ENCODE measurements at regions not wholly inside any gene's neighbourhood (a gene's known extent, or its start where the extent isn't known, plus 50 kb on each side); places are given as distances from the start of the nearest gene placed in this dataset.

DNA sequence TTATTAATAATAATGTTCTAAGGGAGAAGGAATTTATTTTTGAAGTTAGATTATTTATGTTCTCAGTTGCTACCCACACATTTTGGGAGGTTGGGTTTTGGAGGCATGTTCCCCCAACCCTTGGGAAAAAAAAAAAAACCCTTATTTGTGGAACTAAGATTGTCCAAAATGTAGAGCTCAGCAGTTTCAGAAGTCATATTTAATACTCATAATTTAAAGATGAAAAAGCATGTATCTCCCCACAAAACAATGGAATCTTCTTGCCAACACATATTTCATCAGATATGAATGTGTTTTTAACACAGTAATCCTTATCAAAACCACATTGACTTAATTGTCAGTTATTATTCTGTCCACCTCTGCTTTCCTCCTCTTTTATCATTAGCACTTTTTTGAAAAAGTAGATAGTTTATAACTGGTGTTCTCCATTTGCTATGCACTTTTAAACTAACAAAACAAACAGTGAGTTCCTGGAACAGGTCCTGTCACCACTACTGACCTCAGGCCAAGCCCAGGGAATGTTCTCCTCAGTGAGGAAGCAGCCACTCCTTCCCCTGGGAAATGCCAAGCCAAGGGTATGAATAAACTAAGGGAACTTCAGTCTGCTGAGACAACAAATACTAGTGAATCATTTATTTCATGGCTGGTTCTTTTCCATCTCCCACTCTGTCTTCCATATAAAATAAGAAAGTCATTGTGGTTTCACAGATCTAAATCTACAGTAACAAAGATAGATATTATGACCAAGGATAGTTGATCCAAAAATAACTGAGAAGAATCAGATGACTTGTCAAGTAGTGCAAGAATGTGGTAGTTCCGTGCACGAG lies 414.4 kb upstream of the ALCAM start:
- TF ChIP-seq, protein P1, sequence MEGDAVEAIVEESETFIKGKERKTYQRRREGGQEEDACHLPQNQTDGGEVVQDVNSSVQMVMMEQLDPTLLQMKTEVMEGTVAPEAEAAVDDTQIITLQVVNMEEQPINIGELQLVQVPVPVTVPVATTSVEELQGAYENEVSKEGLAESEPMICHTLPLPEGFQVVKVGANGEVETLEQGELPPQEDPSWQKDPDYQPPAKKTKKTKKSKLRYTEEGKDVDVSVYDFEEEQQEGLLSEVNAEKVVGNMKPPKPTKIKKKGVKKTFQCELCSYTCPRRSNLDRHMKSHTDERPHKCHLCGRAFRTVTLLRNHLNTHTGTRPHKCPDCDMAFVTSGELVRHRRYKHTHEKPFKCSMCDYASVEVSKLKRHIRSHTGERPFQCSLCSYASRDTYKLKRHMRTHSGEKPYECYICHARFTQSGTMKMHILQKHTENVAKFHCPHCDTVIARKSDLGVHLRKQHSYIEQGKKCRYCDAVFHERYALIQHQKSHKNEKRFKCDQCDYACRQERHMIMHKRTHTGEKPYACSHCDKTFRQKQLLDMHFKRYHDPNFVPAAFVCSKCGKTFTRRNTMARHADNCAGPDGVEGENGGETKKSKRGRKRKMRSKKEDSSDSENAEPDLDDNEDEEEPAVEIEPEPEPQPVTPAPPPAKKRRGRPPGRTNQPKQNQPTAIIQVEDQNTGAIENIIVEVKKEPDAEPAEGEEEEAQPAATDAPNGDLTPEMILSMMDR (IDR thresholded peaks at IDR 0.05; ENCODE audit: low read depth, low read length) = no peak
- no peak overlapping the region for H3K4me3 ChIP-seq (replicated peaks in 1 of 2; ENCODE audit: low read depth in 2 of 2, low read length in 2 of 2)
- DNase-seq (ENCODE audit: low read depth in 2 of 2) = peak; percentile 72 to 86

DNA sequence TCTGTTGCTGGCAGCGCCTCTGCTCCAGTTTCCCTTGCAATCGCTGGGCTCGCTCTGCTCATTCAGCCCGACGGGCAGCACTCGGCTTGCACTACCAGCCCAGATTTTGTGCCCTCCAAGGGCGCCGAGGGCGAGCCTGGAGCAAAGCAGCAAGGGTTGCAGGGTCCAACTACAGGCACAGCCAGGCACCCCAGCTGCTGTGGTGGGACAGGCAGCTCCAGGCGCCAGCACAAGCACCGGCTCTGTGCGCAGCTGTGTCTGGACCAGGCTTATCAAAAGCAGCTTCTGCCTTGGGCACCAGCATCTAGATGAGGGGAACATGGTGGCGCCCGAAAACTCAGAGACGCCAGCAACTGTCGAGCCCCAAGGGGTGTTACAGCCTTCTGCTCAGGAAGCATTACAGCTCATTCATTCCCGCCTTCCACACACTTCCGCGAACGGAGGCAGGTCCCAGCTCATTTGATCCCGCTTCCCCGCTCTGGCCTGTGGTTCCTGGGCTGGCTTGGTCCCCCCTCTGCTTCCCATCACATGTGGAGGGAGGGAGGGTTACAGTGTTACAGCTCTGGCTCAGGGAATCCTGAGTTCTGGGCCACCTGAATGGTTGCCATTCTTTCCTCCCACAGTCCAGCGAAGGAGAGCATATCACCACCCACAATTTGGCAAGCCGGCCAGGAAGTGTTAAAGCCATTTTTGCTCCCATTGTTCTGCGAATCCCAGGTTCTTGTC lies 409.9 kb upstream of the ALCAM start:
- TF ChIP-seq, protein P1 (IDR thresholded peaks at IDR 0.05; ENCODE audit: low read depth, low read length) = no peak
- H3K4me3 ChIP-seq (replicated peaks in 1 of 2; ENCODE audit: low read depth in 2 of 2, low read length in 2 of 2) = no peak overlapping the region
- DNase-seq (ENCODE audit: low read depth in 2 of 2) = no peak

GRCh38 chr3:104960579-104960978 lies 406.1 kb upstream of the ALCAM start:
- H3K4me3 ChIP-seq (replicated peaks in 1 of 2; ENCODE audit: low read depth in 2 of 2, low read length in 2 of 2) = no peak overlapping the region
- peak in 1 of 2 donors; percentile 11 for DNase-seq (ENCODE audit: low read depth in 2 of 2)
- TF ChIP-seq, protein P1 (IDR thresholded peaks at IDR 0.05; ENCODE audit: low read depth, low read length) = no peak

DNA sequence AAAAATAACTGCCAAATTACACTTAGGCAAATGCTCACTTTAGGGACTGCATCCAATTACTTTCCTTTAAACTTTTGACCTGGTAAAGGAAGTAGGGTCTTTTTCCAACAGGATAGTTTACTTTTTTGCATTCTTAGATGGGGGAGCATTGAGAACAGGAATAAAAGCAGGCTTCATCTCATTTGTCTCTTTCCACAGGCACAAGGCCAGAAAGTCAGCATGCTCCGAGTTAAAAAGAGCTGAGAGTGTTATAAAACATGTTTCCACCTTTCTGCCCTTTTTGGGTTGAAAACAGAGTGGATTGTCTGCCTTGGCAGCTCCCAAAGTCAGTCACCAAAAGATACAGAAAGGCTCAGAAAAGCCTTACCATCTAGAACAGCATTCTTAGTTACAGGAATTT lies 404.9 kb upstream of the ALCAM start:
- DNase-seq (ENCODE audit: low read depth in 2 of 2) = peak in 1 of 2 donors; percentile 5
- TF ChIP-seq, protein P1 (IDR thresholded peaks at IDR 0.05; ENCODE audit: low read depth, low read length) = no peak
- no peak overlapping the region for H3K4me3 ChIP-seq (replicated peaks in 1 of 2; ENCODE audit: low read depth in 2 of 2, low read length in 2 of 2)

- TF ChIP-seq, protein P1 (IDR thresholded peaks at IDR 0.05; ENCODE audit: low read depth, low read length) = no peak
- no peak for DNase-seq (ENCODE audit: low read depth in 2 of 2)
- H3K4me3 ChIP-seq (replicated peaks in 1 of 2; ENCODE audit: low read depth in 2 of 2, low read length in 2 of 2) = no peak overlapping the region
These were observed 392.4 kb upstream of the ALCAM start for GRCh38 chr3:104974316-104974715.

- DNase-seq (ENCODE audit: low read depth in 2 of 2) = no peak
- H3K4me3 ChIP-seq (replicated peaks in 1 of 2; ENCODE audit: low read depth in 2 of 2, low read length in 2 of 2) = no peak overlapping the region
- TF ChIP-seq, protein P1 (IDR thresholded peaks at IDR 0.05; ENCODE audit: low read depth, low read length) = no peak
These were observed 389.0 kb upstream of the ALCAM start for GRCh38 chr3:104977719-104978118.
